Hepatocyte (in vitro differentiated cells): ENCODE measurements at regions not wholly inside any gene's neighbourhood (a gene's known extent, or its start where the extent isn't known, plus 50 kb on each side); places are given as distances from the start of the nearest gene placed in this dataset.

ENCODE experiments used
- CTCF ChIP-seq: fragments of 200-600 bp; sonication (generic); IDR thresholded peaks from 2 replicates; pipeline ENCODE4 v1.5.1; 2016; ENCODE audit warnings: antibody characterized with exemption, mild to moderate bottlenecking; ENCODE audit not compliant: poor library complexity
- EZH2 ChIP-seq: fragments of 200-600 bp; sonication (generic); IDR thresholded peaks from 2 replicates; pipeline ENCODE4 v1.6.1; 2016; ENCODE audit warnings: antibody characterized with exemption, mild to moderate bottlenecking, borderline replicate concordance

- TF ChIP-seq CTCF (no peak), EZH2 (no peak)
Measured at GRCh38 chr5:124124711-124125229, 612.8 kb downstream of the CSNK1G3 start.
